SKM-1 treated with dmso at 0.1 percent for 144 hours (cell line): ENCODE measurements at regions not wholly inside any gene's neighbourhood (a gene's known extent, or its start where the extent isn't known, plus 50 kb on each side); places are given as distances from the start of the nearest gene placed in this dataset.
A peak's percentile ranks its signal among the peaks of the same experiment; 100 is the strongest.
"Not testable (repeated sequence)": the region's sequence is repeated elsewhere in the genome, so short reads cannot be mapped to it uniquely, and the experiment has no call there.

Experiments used
- DNase-seq: peaks from one replicate; lab custom pipeline; 2025; ENCODE audit not compliant: unreplicated experiment; lab: John Stamatoyannopoulos, UW

DNA sequence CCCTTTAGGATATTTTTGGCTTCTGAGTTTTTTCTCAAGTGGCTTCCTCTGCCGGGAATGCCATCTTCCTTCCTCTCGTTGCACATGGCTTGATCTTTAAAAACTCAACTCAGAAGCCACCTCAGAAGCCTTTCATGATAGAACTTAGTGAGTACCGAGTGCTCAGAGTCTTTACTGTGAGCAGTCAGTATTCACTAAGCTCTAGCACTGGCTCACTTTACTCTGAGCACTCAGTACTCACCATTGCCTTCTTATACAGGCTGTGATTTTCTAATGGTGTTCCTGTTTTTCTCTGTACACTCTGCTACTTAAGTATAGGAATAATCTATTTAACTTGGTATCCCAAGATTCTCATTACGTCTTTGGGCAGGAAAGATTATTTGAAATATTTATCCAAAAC is 116.2 kb downstream of the PFDN4 start:
- DNase-seq, result no peak

DNA sequence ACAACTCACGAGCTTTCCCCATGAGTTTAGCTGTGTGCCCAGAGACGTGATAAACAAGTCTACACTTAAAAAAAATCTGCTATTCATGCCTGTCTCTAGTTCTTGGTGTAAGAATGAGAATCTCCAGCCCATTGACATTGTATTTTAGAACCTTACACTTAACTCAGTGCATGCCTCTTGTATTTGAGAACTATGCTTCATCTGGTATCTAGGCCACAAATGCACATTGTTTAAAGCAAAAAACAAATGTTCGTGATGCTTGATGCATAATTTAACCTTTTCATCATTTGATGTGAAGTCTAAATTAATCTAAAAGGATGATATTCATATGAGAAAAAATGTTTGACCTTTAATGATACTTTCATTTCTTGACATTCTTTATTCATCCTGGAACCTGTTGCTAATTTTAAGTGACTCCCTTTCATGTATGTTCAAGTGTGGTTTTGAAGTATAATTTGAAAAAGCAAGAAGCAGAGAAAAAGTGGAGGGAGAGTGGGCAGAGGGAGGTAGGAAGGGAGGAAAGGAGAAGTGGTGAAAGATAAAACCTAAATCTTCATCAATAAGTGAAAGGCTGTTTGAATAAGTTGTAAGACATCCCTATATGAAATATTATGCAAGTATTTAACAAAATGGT is 116.9 kb downstream of the PFDN4 start:
- no peak for DNase-seq

- DNase-seq, result no peak
Observed at GRCh38 chr20:54335299-54335698, 127.4 kb downstream of the PFDN4 start.

- DNase-seq, result no peak
Observed at GRCh38 chr20:54337144-54337543, 129.3 kb downstream of the PFDN4 start.

DNA sequence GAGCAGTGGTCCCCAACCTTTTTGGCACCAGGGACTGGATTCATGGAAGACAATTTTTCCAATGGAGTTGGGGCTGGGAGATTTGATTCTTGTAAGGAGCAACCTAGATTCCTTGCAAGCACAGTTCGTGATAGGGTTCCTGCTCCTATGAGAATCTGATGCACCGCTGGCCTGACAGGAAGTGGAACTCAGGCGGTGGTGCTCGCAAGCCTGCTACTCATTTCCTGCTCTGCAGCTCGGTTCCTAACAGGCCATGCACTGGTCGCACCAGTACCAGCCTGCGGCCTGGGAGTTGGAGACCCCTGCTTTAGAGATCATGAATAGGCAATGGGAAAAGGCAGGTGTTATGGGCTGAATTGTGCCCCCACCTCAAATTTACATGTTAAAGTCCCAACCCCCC is 131.2 kb downstream of the PFDN4 start:
- no peak for DNase-seq

- DNase-seq, result no peak
Observed at GRCh38 chr20:54340206-54340605, 132.3 kb downstream of the PFDN4 start.

DNA sequence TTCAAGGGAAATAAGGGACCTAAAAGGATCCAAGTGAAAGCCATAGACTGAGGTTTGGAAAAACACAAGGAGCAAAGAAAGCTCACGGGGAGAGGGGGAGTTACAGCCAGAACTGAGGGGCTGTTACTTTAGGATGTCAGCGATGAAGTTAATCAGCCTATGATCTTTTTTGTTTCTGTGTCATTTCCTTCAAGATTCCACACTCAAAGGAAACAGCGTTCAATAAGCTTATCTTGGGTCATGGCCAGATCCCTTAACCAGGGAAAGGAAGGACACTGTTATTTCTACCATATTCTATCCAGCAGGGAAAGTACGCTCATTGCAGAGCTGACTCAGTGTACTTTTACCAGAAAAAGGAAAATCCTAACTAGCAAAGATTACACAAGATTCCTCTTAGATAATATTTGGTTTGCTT is 132.8 kb downstream of the PFDN4 start:
- DNase-seq, result no peak

GRCh38 chr20:54342258-54342920 is 133.0 kb upstream of the DOK5 start:
- no peak for DNase-seq

DNA sequence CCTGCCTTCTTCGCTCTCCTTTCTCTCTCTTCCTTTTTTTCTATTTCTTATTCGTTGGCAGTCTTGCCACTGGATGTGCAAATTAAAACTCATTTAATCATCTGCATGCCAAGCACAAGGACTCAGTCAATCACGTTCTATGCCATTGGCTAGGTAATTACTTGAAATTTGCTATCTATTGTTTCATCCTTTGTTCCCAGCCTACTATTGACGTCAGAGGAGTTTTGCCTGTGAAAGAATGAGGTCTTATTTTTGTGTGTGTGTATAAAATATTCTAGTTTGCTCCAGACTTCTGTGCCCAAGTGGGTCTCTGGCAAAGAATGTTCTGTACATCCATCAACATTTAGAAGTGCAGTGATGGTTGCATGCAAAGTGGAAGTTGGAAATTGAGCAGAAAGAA is 132.3 kb upstream of the DOK5 start:
- no peak for DNase-seq

DNA sequence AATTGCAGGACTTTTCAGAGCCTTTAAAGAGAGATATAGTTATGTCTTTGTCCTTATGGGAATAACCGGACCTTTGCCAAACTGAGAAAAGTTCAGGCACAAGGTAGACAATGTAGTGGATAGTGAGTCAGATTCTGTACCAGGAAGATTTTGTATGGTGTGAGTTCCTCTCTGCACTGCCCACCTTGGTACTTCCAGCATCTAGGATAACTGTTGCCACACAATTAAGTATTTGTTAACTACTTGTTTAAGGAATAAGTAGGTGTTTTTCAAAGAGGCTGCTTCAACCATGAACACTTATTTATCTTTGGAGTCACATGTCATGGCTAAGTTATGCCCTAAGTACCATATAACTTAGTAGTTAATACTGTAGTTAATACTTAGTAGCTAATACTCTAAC is 131.8 kb upstream of the DOK5 start:
- DNase-seq, result no peak

GRCh38 chr20:54344832-54345231 is 130.6 kb upstream of the DOK5 start:
- DNase-seq, result no peak

- DNase-seq, result no peak
Observed at GRCh38 chr20:54345301-54345724, 130.1 kb upstream of the DOK5 start.

- no peak for DNase-seq
Observed at GRCh38 chr20:54345821-54346220, 129.6 kb upstream of the DOK5 start.

GRCh38 chr20:54346276-54346675 is 129.1 kb upstream of the DOK5 start:
- DNase-seq, result peak; percentile 13

DNA sequence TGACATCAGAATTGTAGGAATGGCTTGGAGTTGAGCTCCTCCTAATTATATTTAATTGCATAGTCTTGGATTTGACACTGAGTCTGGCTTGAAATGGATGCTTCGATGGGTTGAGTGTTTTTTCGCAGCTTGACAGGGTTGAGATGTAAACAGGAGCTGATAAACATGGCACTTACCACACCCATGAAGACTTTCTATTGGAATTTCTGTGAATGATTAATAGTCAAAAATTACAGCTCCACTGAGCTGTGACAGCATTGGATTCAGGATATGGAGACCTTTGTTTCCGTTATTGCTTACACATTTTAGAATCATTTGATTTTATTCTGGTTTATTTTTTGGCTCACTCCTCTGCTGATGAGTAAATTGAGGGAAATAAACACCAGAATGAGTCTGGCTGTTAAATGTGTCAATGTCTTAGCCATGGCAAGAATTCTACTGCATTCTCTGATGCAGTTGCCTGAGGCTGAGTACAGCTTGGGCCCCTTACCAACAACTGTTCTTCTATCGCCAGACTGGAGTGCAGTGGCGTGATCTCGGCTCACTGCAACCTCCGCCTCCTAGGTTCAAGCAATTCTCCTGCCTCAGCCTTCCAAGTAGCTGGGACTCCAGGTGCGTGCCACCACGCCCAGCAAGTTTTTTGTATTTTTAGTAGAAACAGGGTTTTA is 128.1 kb upstream of the DOK5 start:
- DNase-seq, result no peak

- no peak for DNase-seq
Observed at GRCh38 chr20:54350415-54350814, 125.0 kb upstream of the DOK5 start.

DNA sequence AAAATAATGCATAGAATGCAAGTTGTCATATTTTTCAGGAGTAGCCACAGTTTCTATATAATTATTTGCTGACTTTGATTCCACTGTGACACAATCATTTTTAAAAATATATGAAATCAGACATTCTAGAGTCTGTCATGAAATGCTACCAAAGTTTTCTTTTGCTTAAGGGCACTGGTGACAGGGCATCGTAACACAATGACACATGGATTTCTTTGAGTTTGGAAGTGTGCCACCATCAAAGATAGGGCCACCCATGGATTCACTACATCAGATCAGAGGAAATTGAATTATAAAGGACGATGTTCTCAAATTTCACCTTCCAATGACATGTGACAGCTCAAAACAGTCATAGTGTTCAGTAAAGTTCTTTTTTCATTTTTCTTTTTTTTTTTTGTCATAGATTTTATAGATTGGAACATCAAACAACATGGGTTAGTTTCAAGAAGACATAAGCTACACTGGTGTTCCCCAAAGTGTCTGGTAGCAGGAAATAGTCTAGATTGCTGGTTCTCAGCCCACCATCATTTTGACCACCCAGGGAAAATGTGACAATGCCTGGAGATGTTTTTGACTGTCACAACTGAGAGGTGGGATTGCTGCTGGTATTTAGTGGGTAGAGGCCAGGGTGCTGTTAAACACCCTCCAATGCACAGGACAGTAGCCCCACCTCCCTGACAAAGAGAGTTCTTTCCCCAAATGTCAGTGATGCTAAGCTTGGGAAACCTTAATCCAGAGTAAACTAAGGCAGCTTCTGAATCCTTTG is 123.8 kb upstream of the DOK5 start:
- no peak for DNase-seq

GRCh38 chr20:54352541-54352940 is 122.9 kb upstream of the DOK5 start:
- DNase-seq, result not testable (repeated sequence)

GRCh38 chr20:54353292-54353691 is 122.1 kb upstream of the DOK5 start:
- DNase-seq, result no peak

- DNase-seq, result no peak
Observed at GRCh38 chr20:54355631-54356280, 119.6 kb upstream of the DOK5 start.

GRCh38 chr20:54356801-54357200 is 118.6 kb upstream of the DOK5 start:
- no peak for DNase-seq
